VCaP (cell line): ENCODE measurements at regions not wholly inside any gene's neighbourhood (a gene's known extent, or its start where the extent isn't known, plus 50 kb on each side); places are given as distances from the start of the nearest gene placed in this dataset.

Experiments used
- H3K27ac ChIP-seq: fragments of 450-650 bp; 2 replicates; pipeline ENCODE4 v1.5.1; 2017
- TF ChIP-seq, protein P1 (sequence below): fragments of 450-650 bp; conservative IDR thresholded peaks from 2 replicates; pipeline ENCODE4 v1.5.1; 2017; ENCODE audit warnings: mild to moderate bottlenecking, moderate library complexity

DNA sequence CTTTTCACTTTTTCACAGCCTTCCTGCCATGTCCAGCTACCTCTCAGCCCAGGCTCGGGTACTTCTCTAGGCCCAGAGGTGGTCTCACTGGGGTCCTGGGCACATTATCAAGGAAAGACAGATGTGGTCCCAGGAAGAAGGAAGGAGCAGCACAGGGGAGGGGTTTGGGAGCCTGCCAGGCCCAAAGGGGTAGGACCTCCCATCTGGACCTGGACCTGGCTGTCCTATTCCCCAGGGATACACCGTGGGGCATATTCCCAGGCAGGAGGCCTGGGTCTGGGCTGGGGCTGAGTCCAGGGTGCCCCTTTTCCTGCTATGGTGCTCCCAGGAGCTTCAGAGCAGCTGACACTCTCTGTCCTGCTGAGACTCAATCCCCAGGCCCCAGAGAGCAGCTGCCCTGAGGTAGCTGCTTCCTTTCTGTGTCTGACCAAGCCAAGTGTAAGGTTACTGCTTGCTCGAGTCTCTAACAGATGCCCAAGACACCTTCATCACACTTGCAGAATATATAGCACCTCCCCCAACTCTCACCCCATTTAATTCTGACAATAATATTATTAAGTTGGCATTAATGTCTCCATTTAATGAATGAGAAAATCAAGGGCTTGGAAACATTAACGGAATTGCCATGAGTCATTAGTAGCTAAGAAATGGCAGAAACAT, 232.0 kb downstream of the BUD13 start:
- H3K27ac ChIP-seq, result no peak overlapping the region
- TF ChIP-seq, protein P1, sequence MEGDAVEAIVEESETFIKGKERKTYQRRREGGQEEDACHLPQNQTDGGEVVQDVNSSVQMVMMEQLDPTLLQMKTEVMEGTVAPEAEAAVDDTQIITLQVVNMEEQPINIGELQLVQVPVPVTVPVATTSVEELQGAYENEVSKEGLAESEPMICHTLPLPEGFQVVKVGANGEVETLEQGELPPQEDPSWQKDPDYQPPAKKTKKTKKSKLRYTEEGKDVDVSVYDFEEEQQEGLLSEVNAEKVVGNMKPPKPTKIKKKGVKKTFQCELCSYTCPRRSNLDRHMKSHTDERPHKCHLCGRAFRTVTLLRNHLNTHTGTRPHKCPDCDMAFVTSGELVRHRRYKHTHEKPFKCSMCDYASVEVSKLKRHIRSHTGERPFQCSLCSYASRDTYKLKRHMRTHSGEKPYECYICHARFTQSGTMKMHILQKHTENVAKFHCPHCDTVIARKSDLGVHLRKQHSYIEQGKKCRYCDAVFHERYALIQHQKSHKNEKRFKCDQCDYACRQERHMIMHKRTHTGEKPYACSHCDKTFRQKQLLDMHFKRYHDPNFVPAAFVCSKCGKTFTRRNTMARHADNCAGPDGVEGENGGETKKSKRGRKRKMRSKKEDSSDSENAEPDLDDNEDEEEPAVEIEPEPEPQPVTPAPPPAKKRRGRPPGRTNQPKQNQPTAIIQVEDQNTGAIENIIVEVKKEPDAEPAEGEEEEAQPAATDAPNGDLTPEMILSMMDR, result no peak

DNA sequence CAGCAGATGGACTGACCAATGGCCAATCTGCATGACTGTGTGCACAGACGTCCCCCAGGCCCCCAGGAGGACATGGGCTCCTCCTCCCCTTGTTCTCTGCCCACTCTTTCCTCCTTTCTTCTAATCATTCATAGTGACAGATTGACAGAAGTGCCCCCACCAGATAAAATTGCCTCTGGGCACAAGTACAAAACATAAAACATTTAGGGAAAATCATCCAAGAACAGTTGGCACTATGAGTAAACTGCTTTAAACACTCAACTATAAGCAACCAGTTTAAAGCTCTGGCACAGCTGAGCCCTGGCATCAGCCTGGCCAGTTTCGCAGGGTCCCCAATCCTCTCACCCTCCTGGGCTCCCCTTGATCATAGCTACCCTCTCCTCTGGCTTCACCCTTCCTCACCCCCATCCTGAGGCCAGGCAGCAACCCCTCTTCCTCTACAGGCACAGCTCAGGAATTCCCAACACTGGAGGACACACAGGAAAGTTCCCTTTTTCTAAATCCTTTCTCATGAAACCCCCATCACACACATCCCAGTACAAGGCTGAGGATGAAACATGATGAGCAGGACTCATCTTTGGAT, 232.9 kb downstream of the BUD13 start:
- H3K27ac ChIP-seq, result no peak overlapping the region
- TF ChIP-seq, protein P1, result no peak

DNA sequence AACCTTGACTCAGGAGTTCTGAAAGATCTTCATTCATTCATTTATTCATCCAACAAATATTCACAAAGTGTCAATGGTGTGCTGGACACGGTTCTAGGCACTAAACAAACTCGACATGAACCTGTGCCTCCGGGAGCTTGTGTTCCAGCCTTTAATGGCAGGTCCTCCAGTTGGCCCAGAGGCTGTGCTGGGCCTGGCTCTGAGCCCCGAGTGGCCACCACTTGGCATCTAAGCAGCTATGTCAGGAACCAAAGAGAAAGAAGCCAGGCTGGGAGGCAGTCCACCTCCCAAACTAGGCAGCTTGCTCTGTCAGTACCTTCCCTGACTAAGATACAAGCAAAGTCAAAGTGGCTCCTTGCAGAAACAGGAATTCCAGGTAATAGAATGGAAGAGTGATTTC, 233.6 kb downstream of the BUD13 start:
- no peak overlapping the region for H3K27ac ChIP-seq
- TF ChIP-seq, protein P1, result no peak

DNA sequence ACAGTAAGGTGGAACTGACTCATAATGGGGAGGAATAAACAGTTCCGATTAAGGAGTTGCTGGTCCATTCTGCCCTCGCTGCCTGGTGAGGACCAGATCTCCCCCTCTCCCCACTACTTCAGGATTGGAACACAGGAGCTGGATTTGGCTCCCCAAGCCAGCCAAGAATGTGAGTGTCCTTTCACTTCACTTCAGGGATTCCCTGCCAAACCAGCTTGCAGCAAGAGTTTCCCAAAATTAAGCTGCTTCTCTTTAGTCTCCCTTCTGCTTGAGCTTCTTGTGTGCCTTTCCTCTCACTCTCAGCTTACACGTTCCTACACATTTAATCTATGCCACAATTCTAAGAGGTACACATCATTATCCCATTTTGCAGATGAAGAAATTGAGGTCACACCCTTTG, 234.1 kb downstream of the BUD13 start:
- no peak overlapping the region for H3K27ac ChIP-seq
- TF ChIP-seq, protein P1, result no peak

DNA sequence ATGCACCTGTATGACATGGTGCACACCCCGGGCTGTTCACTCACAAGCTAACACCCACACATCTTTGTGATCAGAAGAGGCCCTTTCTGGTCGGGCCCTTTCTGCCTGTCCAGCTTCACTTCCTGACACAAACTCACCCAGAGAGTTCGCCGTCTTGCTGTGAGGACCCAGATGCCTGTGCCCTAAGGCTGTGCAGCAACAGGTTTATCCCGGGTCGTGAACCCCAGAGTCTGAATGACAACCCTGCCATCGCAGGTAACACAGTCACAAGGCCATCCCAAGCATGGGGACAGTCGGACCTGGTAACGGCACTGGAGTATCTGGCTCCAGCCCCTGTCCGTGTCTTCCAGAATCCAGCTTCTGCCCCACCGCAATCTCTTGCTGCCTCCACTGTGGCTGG, 235.1 kb downstream of the BUD13 start:
- H3K27ac ChIP-seq, result no peak overlapping the region
- TF ChIP-seq, protein P1, result no peak

DNA sequence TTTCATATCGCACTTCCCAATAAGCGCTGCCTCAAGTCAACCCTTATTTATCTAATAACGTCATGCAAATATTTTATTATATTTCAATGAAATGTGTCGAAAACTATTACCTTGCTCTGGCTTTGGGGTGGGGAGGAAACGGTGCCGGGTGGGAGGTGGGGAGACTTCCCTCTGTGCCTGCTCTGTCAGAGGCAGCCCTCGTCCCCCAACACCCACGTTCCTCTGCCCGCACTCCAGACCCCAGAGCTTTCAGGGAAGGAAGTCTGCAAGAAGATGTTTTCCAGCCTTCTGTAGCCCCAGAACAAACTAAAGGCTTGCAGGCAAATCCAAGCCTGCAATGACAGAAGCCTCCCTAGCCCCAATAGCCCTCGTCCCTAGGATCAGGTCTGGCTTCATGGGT, 235.7 kb downstream of the BUD13 start:
- H3K27ac ChIP-seq, result no peak overlapping the region
- TF ChIP-seq, protein P1, result no peak

DNA sequence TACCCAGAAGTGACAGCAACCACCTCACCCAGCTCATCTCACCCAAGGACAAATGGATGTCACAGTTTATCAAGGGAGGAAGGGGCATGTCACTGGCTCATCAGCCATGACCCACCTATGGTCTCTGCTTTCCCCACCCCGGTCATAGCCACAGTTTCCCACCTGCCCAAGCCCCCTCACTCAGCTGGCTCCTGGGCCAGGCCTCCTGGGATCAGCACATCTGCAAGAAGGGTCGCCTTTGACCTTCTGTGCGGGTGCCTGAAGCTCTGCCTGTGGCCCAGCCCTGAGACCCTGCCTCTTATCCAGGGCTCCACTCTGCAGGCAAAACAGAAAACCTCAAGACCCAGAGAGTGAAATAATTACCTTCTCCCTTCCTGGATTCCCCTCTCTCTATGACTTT, 236.4 kb downstream of the BUD13 start:
- no peak overlapping the region for H3K27ac ChIP-seq
- TF ChIP-seq, protein P1, result no peak
